Gastroesophageal sphincter (tissue), 4 donors: ENCODE measurements at regions not wholly inside any gene's neighbourhood (a gene's known extent, or its start where the extent isn't known, plus 50 kb on each side); places are given as distances from the start of the nearest gene placed in this dataset.
A peak's percentile ranks its signal among the peaks of the same experiment; 100 is the strongest.
"Not testable (repeated sequence)": the region's sequence is repeated elsewhere in the genome, so short reads cannot be mapped to it uniquely, and the experiment has no call there.

Source experiments
- ATAC-seq: fragments of 150-250 bp; one replicate; pipeline ENCODE4 v1.9.1; 2016; ENCODE audit warnings: mild to moderate bottlenecking, moderate library complexity
- H3K27ac ChIP-seq, 4 donors: fragments of 200-600 bp; sonication (generic) in 3 of 4; 1 replicate in 3 of 4; 2 replicates in 1 of 4; pipeline ENCODE4 v1.5.1; 2016 to 2019
- H3K27me3 ChIP-seq: fragments of 200-600 bp; sonication (generic); one replicate; pipeline ENCODE4 v1.5.1; 2019
- H3K36me3 ChIP-seq, 2 donors: fragments of 200-600 bp; sonication (generic); one replicate each; pipeline ENCODE4 v1.5.1; 2019; ENCODE audit warnings: control low read depth in 1 of 2
- H3K4me1 ChIP-seq, 3 donors: fragments of 200-600 bp; sonication (generic); 1 replicate in 2 of 3; 2 replicates in 1 of 3; pipeline ENCODE4 v1.5.1; 2016 to 2019; ENCODE audit warnings: control low read depth in 2 of 3
- H3K4me3 ChIP-seq, 2 donors: fragments of 200-600 bp; sonication (generic); one replicate each; pipeline ENCODE4 v1.5.1; 2019; ENCODE audit warnings: mild to moderate bottlenecking in 1 of 2, moderate library complexity in 1 of 2
- H3K9me3 ChIP-seq, 3 donors: fragments of 200-600 bp; sonication (generic); one replicate each; pipeline ENCODE4 v1.5.1; 2017 to 2019; ENCODE audit warnings: control low read depth in 2 of 3
- CTCF ChIP-seq, 4 experiments: fragments of 200-600 bp in 2 of 4; fragments of 450-650 bp in 2 of 4; sonication (generic) in 1 of 4; IDR thresholded peaks; one replicate each; pipeline ENCODE4 v1.5.1; 2017 to 2019; ENCODE audit warnings: antibody characterized with exemption in 4 of 4, mild to moderate bottlenecking in 2 of 4, moderate library complexity in 2 of 4
- EP300 ChIP-seq: sonication (generic); formaldehyde crosslinking; IDR thresholded peaks from one replicate; pipeline ENCODE4 v1.6.1; 2017; ENCODE audit warnings: antibody characterized with exemption, mild to moderate bottlenecking
- POLR2A ChIP-seq, 2 donors: fragments of 450-650 bp; IDR thresholded peaks; one replicate each; pipeline ENCODE4 v1.6.1; 2017; ENCODE audit warnings: antibody characterized with exemption in 2 of 2, mild to moderate bottlenecking in 2 of 2, moderate library complexity in 1 of 2
- POLR2AphosphoS5 ChIP-seq: sonication (generic); formaldehyde crosslinking; IDR thresholded peaks from one replicate; pipeline ENCODE4 v1.6.1; 2017; ENCODE audit warnings: antibody characterized with exemption
- WGBS, 2 donors: methylation state at CpG; one replicate each; pipeline ENCODE4 v1.1.5; 2018; ENCODE audit warnings: low coverage in 1 of 2; 5-methylcytosine and 5-hydroxymethylcytosine counted together

GRCh38 chr4:162852642-162853041, 314.0 kb downstream of the NAF1 start:
- Histone ChIP-seq H3K27ac (no peak overlapping the region), H3K4me1 (no peaks in the 10 kb centered on the region), H3K9me3 (no peaks in the 10 kb centered on the region), H3K27me3 (no peaks in the 10 kb centered on the region), H3K36me3 (no peaks in the 10 kb centered on the region), H3K4me3 (no peak overlapping the region)
- ATAC-seq = no peak
- TF ChIP-seq CTCF (IDR thresholded peaks at IDR 0.05) = no peak
- TF ChIP-seq EP300 = no peak
- no peak for TF ChIP-seq POLR2A (IDR thresholded peaks at IDR 0.05)
- TF ChIP-seq POLR2AphosphoS5 = no peak
- 57 to 93% methylated on average over 2 to 3 of the region's 4 CpGs for WGBS, 2 donors

DNA sequence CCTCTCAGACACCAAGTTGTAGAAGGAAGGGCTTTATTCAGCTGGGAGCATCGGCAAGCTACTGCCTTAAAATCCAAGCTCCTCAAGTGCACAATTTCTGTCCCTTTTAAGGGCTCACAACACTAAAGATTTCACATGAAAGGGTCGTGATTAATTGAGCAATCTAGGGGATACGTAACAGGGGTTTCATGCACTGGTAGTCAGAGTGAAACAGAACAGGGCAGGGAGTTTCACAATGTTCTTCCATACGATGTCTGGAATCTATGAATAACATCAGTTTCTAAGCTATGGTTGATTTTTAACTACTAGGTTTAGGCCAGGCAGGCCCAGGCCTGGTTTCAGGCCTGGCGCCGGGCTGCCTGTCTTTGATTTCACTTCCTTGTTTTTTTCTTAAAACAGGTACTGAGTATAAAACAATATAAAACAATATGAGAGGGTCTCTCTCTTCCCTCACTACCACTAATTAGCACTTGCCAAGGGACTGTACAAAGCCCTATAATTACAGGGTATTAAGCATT, 315.4 kb downstream of the NAF1 start:
- H3K27ac ChIP-seq = not testable (repeated sequence)

DNA sequence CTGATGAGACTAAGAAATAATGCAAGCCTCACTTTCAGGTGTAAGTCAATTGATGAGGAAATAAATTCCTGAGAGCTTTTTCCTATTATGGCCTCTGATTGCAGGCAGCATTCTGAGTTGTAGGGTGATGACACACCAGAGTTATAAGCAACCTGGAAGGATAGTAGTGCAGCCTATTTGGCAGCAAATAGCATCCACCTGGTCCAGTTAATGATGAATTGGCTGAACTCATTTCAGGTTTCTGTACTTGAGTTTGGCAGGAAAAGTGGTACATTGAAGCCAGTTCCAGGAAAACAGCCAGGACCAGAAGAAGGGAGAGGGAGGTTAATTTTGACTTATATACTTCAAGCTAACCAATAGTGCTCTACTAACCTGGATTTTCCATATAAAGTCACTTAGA, 316.8 kb downstream of the NAF1 start:
- ATAC-seq = no peak
- H3K36me3 ChIP-seq = no peaks in the 10 kb centered on the region
- TF ChIP-seq CTCF (IDR thresholded peaks at IDR 0.05) = no peak
- no peak overlapping the region for H3K27ac ChIP-seq
- H3K4me3 ChIP-seq = no peak overlapping the region
- no peaks in the 10 kb centered on the region for H3K27me3 ChIP-seq
- no peaks in the 10 kb centered on the region for H3K9me3 ChIP-seq
- no peaks in the 10 kb centered on the region for H3K4me1 ChIP-seq

More for the DNA sequence above, 315.4 kb downstream of the NAF1 start:
- not testable (repeated sequence) for H3K27me3 ChIP-seq, ATAC-seq, H3K4me1 ChIP-seq, H3K9me3 ChIP-seq, H3K4me3 ChIP-seq, H3K36me3 ChIP-seq
- 77 to 84% methylated on average over 5 of the region's 6 CpGs for WGBS, 2 donors

DNA sequence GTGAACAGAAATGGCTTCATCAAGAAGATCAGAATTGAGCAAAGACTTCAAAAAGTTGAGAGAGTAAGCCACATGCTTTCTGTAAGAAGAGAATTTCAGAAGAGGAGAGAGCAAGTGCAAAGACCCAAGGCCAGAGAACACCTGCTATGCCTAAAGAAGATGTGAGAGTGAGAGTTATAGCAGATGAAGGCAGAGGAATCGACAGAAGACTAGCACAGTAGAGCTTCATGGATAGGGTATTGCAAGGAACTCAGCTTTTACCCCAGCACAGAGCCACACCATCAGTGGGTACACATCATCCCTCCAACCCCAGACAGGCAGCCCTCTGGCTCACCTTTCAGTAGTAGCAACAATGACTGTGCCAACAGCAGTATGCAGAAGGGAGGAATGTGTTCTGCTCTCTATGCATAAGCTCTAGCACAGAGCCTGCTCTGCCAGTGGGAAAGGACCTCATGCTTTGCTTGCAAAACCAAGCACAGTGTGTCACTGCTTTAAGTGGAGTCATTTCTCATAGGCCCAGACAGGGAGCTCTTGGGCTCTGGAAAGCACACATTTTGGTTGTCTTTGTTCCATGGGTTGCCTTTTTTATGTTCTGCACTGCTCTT, 318.6 kb downstream of the NAF1 start:
- Histone ChIP-seq H3K9me3 (no peaks in the 10 kb centered on the region), H3K4me1 (no peaks in the 10 kb centered on the region), H3K27me3 (no peaks in the 10 kb centered on the region), H3K27ac (no peak overlapping the region), H3K36me3 (no peaks in the 10 kb centered on the region), H3K4me3 (no peak overlapping the region)
- peak; percentile 13 for ATAC-seq
- no peak for TF ChIP-seq POLR2A (IDR thresholded peaks at IDR 0.05)
- no peak for TF ChIP-seq POLR2AphosphoS5
- TF ChIP-seq CTCF (IDR thresholded peaks at IDR 0.05) = no peak
- no peak for TF ChIP-seq EP300
- WGBS, 2 donors = 82% methylated on average over 1 of the region's 1 CpG; no CpG with 5 or more reads in 1 of the 2 donors

DNA sequence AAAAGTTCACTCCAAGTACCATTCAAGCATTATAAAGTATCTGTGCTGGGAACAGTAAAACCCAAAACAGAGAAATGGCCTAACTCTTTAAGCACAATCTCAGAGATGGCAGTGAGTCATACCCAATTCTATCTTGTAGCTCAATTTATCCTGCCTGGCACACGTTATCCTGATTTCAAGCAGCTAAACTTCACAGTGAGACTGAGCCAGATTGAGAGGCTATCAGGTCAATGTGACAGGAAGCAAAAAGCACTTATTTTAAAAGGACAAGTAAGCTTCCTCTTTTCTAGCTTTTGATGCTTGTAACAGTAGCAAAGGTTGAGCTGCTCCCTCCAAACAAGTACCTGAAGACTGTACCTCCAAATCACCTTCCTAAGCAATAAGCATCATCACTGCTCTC, 324.9 kb downstream of the NAF1 start:
- WGBS, 2 donors = 25 to 40% methylated on average over 1 of the region's 1 CpG
- H3K4me3 ChIP-seq = no peak overlapping the region
- H3K9me3 ChIP-seq = no peaks in the 10 kb centered on the region
- no peak for TF ChIP-seq POLR2AphosphoS5
- no peak for TF ChIP-seq CTCF (IDR thresholded peaks at IDR 0.05)
- TF ChIP-seq POLR2A (IDR thresholded peaks at IDR 0.05) = no peak
- TF ChIP-seq EP300 = no peak
- H3K27ac ChIP-seq = no peak overlapping the region
- no peak for ATAC-seq
- H3K4me1 ChIP-seq = no peaks in the 10 kb centered on the region
- no peaks in the 10 kb centered on the region for H3K36me3 ChIP-seq
- no peaks in the 10 kb centered on the region for H3K27me3 ChIP-seq
